Left lung (tissue), 4 donors: ENCODE measurements at regions not wholly inside any gene's neighbourhood (a gene's known extent, or its start where the extent isn't known, plus 50 kb on each side); places are given as distances from the start of the nearest gene placed in this dataset.

Source experiments
- ATAC-seq: fragments of 200-7000 bp; cut with Tn5 transposase; one replicate; pipeline ENCODE4 v1.9.1; 2020; ENCODE audit warnings: moderate library complexity
- DNase-seq, 4 donors: peaks; one replicate each; pipeline ENCODE4 v3.0.0-alpha.2; 2013 to 2020
- H3K27ac ChIP-seq, 2 donors: fragments of 200-600 bp; sonication (generic) in 1 of 2; one replicate each; pipeline versions ENCODE4 v1.5.0 to v1.8.0; 2020 to 2021
- H3K27me3 ChIP-seq, 2 donors: fragments of 200-600 bp; sonication (generic) in 1 of 2; one replicate each; pipeline versions ENCODE4 v1.5.0 to v1.8.0; 2020 to 2021
- H3K36me3 ChIP-seq, 2 donors: fragments of 200-600 bp; sonication (generic) in 1 of 2; one replicate each; pipeline versions ENCODE4 v1.5.0 to v1.8.0; 2020 to 2021
- H3K4me1 ChIP-seq, 2 donors: fragments of 200-600 bp; one replicate each; pipeline ENCODE4 v1.8.0; 2021
- H3K4me3 ChIP-seq, 2 donors: fragments of 200-600 bp; sonication (generic) in 1 of 2; one replicate each; pipeline versions ENCODE4 v1.5.0 to v1.8.0; 2020 to 2021; ENCODE audit warnings: mild to moderate bottlenecking in 1 of 2
- H3K9me3 ChIP-seq, 2 donors: fragments of 200-600 bp; sonication (generic) in 1 of 2; one replicate each; pipeline versions ENCODE4 v1.5.0 to v1.8.0; 2020 to 2021
- CTCF ChIP-seq, 2 donors: fragments of 200-600 bp; sonication (generic) in 1 of 2; IDR thresholded peaks; one replicate each; pipeline versions ENCODE4 v1.5.0 to v1.8.0; 2021; ENCODE audit warnings: antibody characterized with exemption in 2 of 2
- intact Hi-C, 2 donors: fragments of 100-400 bp; cut with DNase I; formaldehyde crosslinking; loops; one replicate each; pipeline versions ENCODE4 v1.11.2 to v1.14.2; 2022
- donor health status: DM: no; HTN: yes; CAD: no.
- donor health status: DM: no; HTN: no; CAD: no.

- ATAC-seq = no peak
- TF ChIP-seq CTCF (IDR thresholded peaks at IDR 0.05) = no peak
- no peaks in the 10 kb centered on the region for H3K9me3 ChIP-seq
- no peaks in the 10 kb centered on the region for H3K4me1 ChIP-seq
- no peak overlapping the region for H3K4me3 ChIP-seq
- intact Hi-C loops = no loop called here
- H3K27ac ChIP-seq = no peak overlapping the region
- no peaks in the 10 kb centered on the region for H3K36me3 ChIP-seq
- no peaks in the 10 kb centered on the region for H3K27me3 ChIP-seq
- DNase-seq = no peak
These were observed 394.2 kb downstream of the FGF9 start for GRCh38 chr13:22064854-22065620.

GRCh38 chr13:22073718-22074117 lies 402.8 kb downstream of the FGF9 start:
- no peaks in the 10 kb centered on the region for H3K36me3 ChIP-seq
- no peaks in the 10 kb centered on the region for H3K4me1 ChIP-seq
- H3K27ac ChIP-seq = no peak overlapping the region
- no peaks in the 10 kb centered on the region for H3K9me3 ChIP-seq
- no peak for TF ChIP-seq CTCF (IDR thresholded peaks at IDR 0.05)
- ATAC-seq (no peak), DNase-seq (no peak)
- intact Hi-C loops = no loop called here
- no peak overlapping the region for H3K4me3 ChIP-seq
- no peaks in the 10 kb centered on the region for H3K27me3 ChIP-seq

GRCh38 chr13:22074403-22074802 lies 403.5 kb downstream of the FGF9 start:
- ATAC-seq = no peak
- no peak overlapping the region for H3K4me3 ChIP-seq
- DNase-seq = no peak
- intact Hi-C loops = no loop called here
- H3K9me3 ChIP-seq = no peaks in the 10 kb centered on the region
- H3K27me3 ChIP-seq = no peaks in the 10 kb centered on the region
- no peak for TF ChIP-seq CTCF (IDR thresholded peaks at IDR 0.05)
- no peaks in the 10 kb centered on the region for H3K4me1 ChIP-seq
- no peaks in the 10 kb centered on the region for H3K36me3 ChIP-seq
- H3K27ac ChIP-seq = no peak overlapping the region

- Histone ChIP-seq H3K36me3 (no peaks in the 10 kb centered on the region), H3K9me3 (no peaks in the 10 kb centered on the region), H3K4me3 (no peak overlapping the region), H3K4me1 (no peaks in the 10 kb centered on the region), H3K27me3 (no peaks in the 10 kb centered on the region), H3K27ac (no peak overlapping the region)
- ATAC-seq (no peak), DNase-seq (no peak)
- TF ChIP-seq CTCF (IDR thresholded peaks at IDR 0.05) = no peak
- intact Hi-C loops = no loop called here
These were observed 405.8 kb downstream of the FGF9 start for GRCh38 chr13:22076658-22077057.

- DNase-seq (no peak), ATAC-seq (peak; percentile 15)
- H3K27ac ChIP-seq = no peak overlapping the region
- no peaks in the 10 kb centered on the region for H3K36me3 ChIP-seq
- H3K9me3 ChIP-seq = no peaks in the 10 kb centered on the region
- TF ChIP-seq CTCF (IDR thresholded peaks at IDR 0.05) = no peak
- no peak overlapping the region for H3K4me3 ChIP-seq
- intact Hi-C loops = no loop called here
- H3K27me3 ChIP-seq = no peaks in the 10 kb centered on the region
- no peaks in the 10 kb centered on the region for H3K4me1 ChIP-seq
These were observed 406.4 kb downstream of the FGF9 start for GRCh38 chr13:22077205-22077683.
